LHCN-M2 (cell line): ENCODE measurements at regions not wholly inside any gene's neighbourhood (a gene's known extent, or its start where the extent isn't known, plus 50 kb on each side); places are given as distances from the start of the nearest gene placed in this dataset.
"Not testable (repeated sequence)": the region's sequence is repeated elsewhere in the genome, so short reads cannot be mapped to it uniquely, and the experiment has no call there.

Source experiments
- DNase-seq: peaks from one replicate; pipeline ENCODE4 v3.0.0-alpha.2; 2012; ENCODE audit warnings: low read depth

DNA sequence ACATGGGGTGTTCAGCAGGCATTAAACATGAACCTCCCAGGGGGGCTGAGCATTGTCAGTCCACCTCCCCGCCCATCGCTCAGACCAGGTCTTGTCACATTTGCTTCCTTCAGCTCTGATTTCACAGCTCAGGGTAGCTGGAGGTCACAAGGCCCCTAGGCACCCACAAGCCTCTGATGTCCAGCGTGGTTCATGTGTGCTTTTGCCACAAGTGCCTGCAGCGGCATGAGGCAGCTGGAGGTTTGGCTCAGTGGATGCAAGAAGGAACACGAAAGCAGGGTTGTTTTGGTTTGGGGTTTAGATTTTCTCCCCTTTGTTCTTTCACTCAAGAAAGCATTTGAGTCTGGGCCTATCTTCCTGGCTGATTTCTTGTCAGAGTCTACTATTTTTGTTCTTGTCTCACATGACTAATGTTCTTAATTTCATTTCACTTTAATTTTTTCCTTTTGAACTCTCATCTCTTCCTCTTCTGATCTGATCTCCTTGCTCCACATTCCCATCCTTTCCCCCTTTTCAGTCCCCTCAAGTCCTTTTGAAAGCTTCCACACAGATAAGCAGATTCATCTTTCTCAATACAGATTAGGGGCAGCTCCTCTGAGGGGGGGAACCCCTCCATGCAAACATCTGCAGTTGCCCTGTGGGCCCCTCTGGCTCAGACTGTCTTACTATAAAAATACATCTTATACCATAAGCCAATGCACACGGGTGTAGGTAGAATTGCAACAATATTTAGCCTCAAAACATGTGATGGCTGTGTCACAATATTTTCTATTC, 68.1 kb upstream of the CEP85L start:
- DNase-seq, result peak; percentile 59

DNA sequence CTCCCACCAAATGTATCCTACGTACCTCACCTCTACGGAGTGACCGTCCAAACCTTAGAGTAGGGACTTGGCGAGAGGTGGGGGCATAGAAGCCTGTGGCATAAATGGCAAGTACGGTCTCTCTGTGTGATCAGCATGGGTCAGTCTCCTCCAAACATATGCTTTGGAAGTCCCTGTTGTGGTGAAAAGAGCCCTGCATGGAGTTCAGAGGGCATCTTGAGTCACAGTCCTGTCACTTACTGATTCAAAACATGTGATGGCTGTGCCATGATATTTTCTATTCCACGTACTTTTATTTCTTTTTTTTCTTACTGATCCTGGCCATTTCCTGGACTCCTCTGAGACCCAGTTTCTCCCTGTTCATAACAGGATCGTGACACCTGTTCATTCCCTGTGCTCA, 67.5 kb upstream of the CEP85L start:
- no peak for DNase-seq

DNA sequence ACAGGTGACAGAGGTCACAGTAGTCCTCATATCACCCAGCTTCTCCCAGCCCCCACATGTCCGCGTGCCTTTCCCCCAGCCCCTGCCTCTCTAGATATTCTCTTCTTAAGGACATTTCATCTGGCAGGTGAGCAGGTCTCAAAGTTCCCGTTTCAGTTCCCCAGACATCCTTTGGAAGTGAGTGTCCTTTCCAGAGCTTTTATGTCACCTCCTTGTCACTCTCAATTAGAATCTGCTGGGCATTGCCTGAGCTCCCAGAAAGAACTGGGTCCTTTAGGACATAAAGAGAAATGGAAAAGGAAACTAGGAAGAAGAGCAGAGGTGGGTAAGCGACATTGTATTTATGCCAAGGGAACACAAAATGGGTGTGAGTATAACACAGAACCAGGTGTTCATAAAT, 66.9 kb upstream of the CEP85L start:
- DNase-seq, result no peak

DNA sequence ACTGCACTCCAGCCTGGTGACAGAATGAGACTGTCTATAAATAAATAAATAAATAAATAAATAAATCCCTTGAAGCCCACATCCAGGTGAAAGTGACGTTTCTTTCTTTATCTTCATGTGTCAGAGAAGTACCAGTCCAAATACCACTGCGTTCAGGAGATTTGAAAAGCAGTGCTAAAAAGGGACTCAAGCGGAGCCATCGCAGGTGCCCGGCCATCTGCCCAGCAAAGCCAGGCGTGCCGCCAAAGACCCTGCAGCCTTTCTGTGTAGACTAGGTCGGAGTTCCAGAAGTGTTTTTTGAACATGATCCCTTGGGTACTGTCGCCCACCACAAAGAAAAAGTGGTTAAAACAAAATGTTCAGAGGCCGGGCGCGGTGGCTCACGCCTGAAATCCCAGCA, 65.7 kb upstream of the CEP85L start:
- no peak for DNase-seq

DNA sequence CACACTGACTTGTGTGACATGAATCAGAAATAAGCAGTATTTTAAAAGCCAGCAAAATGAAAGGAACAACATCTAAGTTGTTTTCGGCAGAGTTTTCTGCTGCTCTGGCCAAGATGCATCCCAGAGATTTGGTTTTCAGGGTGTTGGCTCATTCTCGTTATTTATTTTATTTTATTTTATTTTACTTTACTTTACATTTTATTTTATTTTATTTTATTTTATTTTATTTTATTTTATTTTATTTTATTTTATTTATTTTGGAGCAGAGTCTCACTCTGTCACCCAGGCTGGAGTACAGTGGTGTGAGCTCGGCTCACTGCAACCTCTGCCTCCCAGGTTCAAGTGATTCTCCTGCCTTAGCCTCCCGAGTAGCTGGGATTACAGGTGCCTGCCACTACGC, 64.5 kb upstream of the CEP85L start:
- DNase-seq, result not testable (repeated sequence)

DNA sequence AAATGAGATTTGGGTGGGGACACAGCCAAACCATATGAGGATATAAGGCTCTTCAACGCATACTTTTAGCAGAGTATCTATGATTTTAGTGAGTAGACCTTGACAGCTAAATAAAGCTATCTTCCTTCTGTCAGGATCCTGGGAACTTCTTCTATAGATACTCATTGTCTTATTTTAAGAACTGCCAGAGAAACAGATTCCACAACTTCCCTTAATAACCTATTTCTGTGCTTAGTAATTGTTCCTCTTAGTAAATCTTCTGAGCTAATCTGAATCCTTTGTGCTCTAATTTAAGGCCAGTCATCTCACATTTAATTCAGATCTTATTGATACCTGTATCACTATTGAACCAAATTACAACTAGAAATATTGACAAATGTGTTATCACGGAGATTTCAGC, 64.0 kb upstream of the CEP85L start:
- no peak for DNase-seq

DNA sequence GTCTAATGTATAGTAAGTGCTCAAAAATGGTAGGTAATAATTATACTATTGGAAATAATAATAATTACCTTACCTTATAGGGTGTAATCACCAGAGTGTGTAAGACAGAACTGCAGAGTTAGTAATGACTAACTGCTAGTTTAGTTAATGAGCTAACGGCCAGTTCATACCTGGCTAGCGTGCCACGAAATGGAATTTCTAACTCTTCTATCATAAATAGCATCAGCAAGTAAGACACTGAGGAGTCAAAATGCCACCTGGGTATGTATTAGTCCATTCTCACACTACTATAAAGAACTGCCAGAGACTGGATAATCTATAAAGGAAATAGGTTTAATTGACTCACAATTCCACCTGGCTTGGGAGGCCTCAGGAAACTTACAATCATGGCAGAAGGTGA, 63.4 kb upstream of the CEP85L start:
- no peak for DNase-seq

DNA sequence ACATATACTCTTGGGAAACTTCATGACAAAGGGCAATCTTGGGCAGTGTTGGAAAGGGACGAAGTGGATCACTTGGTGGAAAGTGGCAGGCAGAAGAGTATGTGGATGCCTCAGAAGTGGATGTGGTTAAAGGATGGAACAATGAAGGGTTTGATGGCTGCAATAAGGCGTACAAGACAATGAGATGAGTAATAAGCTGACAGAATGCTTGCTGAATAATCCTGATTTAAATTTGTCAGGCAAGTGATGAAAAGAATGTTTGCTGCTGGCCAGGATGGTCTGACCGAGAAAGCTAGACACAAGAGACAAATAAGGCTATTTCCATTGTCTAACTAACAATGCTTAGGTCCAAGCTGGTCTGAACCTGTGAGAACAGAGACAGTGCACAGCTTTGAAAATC, 61.6 kb upstream of the CEP85L start:
- DNase-seq, result peak; percentile 78

DNA sequence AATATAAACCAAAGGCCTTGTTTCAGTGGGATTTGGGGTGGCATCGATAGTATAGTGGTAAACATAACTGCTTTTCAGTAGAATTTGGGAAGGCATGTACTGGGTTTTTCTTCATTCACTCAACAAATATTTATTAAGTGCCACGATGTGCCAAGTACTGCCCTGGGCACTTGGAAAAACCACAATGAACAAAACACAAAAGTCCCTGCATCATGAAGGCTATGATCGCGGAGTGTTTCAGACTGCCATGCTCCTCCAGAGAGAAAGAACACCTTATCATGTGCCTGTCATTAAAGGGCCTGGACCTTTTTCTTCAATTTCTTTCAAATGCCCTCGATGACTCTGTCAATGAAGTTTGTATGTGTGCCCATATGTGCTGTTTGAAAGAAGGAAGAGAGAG, 59.2 kb upstream of the CEP85L start:
- no peak for DNase-seq

DNA sequence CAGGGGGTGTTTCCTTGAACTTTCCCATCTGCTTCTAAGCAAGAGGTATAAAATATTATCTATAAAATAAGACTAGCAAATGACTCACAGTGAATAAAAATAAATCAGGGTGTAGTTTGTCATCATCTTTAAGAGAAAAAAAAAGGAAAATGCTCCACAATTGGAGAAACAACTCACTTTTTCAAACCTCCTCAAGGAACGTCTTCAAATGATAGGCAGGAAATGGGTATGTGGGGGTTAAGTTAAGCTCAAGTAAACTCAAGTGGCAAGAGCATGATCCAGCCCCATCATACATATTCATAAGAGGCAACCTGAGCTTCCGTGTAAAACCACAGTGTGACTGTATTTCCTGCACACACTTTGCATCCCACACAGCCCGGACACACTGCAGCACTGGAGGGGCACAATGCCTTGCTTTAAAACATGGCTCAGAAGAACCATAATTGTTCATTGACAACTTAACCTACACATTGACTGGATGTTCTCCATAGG, 58.5 kb upstream of the CEP85L start:
- DNase-seq, result peak; percentile 77

DNA sequence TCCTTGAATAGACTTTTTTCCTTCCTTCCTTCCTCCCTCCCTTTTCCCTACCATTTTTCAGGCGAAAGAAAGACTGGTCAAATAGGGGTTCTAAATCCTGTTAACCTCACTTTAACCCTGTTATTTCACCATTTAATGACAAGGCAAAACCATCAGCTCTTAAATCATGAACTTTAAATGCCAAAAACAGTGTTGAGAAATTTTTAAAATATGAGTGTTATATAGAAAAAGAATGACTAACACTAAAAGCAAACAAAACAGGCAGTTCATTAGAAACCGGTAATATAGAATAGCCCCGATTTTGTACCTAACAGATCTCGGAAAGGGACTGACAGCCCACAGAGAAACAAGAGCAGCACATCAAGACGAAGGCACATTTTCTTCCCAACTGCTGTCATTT, 57.4 kb upstream of the CEP85L start:
- DNase-seq, result peak; percentile 52

DNA sequence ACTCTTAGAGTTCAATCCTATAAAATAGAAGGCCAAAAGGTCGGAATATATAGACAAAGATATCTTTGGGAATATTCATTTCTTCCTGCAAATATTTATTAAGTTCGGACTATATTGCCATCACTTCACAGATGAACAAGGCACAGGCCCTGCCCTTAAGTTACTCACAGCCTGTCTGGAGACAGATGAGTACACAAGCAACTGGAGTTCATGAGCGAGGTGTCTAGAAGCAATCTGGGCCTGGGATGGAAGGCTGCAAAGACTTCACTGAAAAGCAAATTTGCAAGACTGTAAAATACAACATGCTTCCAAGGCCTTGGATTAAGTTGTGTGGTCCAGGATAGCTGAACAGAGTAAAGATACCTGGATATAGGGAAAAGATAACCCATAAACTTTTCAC, 56.7 kb upstream of the CEP85L start:
- peak; percentile 64 for DNase-seq

DNA sequence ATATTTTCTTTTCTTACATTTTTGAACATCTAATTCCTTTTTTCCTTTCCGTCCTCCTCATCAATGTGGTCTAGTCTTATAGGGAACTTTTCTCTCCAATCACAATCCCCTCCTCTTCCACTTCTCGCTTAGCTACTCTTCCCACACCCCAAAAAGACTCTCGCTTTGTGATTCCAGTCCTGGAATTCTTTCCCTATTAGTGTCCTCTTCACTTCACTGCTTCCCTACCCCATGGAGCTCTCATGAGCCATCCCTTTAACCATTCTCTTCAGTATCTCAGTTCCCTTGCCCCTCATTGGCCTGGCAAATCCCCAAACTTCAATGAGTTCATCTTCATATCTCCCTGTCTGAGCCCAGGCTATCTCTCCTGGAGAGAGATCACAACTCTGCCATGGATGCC, 55.3 kb upstream of the CEP85L start:
- no peak for DNase-seq

DNA sequence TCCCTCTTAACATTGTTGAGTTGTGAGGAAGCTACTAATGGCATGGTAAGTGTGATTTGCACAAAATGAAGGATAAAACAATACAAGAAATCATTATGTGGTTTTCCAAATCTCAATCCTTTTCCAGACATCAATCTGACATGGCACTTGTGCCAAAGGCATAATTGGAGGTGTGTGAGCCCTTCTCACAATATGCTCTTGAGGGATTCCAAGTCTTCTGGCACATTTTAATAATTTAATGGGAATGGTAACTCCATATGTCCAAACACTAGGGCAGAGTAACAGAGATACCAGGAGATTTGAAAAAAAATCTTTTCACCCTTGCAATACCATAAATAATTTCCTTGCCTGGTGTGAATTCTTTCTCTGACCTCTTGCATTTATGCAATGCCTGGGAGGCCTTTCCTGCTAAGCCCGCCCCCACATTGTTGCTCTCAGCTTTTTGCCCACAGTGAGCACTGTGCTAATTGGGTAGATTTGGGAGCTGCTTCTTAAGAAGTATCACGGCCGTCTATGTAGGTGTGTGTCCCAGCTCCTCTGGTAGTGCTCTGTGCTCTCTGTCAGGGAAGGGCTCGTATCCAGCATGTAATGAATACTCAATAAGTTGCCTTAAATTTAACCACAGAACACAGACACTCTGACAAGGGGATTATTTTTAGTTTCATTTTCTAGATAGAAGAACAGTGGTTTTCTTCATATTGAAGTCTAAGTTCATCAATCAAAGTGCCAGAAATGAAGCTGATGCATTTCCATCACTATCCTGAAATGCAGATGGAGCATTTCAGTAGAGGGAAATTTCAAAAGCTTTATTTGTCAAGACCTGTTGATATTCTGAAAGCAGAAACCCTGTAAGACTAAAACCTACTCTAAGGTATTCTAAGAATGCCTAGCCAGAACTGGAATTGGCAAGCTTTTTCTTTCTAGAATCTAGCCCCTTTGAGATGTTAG, 54.4 kb upstream of the CEP85L start:
- peak; percentile 58 for DNase-seq

DNA sequence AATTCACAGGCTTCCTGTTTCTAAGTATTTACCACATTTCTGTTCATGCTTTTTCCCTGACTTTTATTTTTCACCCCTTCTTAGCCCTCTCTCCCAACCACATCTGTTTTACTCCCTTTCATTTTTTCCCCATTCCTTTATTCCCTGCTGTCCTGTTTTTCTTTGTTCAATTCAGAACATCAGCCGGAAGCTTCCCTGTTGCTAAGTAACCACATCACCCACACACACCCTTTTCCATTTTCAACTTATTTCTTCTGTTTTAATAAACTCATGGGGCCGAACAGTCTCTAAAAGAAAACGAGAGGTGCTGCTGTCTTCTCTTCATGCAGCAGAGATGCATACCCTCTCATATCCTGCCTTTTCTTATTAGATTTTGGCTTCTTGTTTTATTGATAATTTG, 53.5 kb upstream of the CEP85L start:
- peak; percentile 23 for DNase-seq

DNA sequence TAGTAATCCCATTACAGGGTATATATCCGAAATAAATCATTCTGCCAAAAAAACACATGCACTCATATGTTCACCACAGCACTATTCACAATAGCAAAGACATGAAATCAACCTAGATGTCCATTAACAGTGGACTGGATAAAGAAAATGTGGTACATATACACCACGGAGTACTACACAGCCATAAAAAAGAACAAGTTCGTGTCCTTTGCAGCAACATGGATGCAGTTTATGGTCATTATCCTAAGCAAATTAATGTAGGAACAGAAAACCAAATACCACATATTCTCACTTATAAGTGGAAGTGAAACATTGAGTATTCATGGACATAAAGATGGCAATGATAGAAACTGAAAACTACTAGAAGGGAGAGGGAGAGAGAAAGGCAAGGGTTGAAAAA, 49.9 kb upstream of the CEP85L start:
- DNase-seq, result not testable (repeated sequence)
